HCT116 (cell line): ENCODE measurements at regions not wholly inside any gene's neighbourhood (a gene's known extent, or its start where the extent isn't known, plus 50 kb on each side); places are given as distances from the start of the nearest gene placed in this dataset.

ENCODE experiments used
- ATAC-seq: fragments of 200-7000 bp; cut with Tn5 transposase; 2 replicates; pipeline ENCODE4 v1.9.1; 2020; ENCODE audit warnings: mild to moderate bottlenecking, moderate library complexity
- BruUV-seq: library from RNA; stranded (reverse); fragments of 400-500 nt; replicated peaks from 2 replicates; lab custom pipeline; 2021; lab: Mats Ljungman, UMichigan
- CTCF ChIA-PET: fragments of 300-600 bp; sonication (Branson Sonifier 250); formaldehyde crosslinking; loops from one replicate; lab custom pipeline; 2021; ENCODE audit warnings: antibody characterized with exemption; lab: Charles Lee
- POLR2A ChIA-PET: fragments of 300-600, 350-600 bp; sonication (Branson Sonifier 250); formaldehyde crosslinking; loops from one replicate; lab custom pipeline; 2021; ENCODE audit warnings: antibody characterized with exemption; lab: Charles Lee
- RAD21 ChIA-PET, 2 experiments: fragments of 300-600 bp; sonication (Branson Sonifier 250); formaldehyde crosslinking; loops; one replicate each; lab custom pipeline; 2023; ENCODE audit warnings: low total read pairs in 2 of 2; ENCODE audit not compliant: uncharacterized antibody in 2 of 2, unreplicated experiment in 2 of 2, low non-redundant PET in 1 of 2; lab: Charles Lee
- DNase-seq: peaks from one replicate; pipeline ENCODE4 v3.0.0-alpha.2; 2010; ENCODE audit warnings: low read depth, low spot score
- H2AFZ ChIP-seq: fragments of 200-600 bp; shearing (Covaris generic), sonication (generic); 2 replicates; pipeline ENCODE4 v1.6.1; 2017; ENCODE audit warnings: low read depth, mixed run types, mixed read lengths, antibody characterized with exemption, low read length; ENCODE audit not compliant: poor library complexity, severe bottlenecking
- H3K27ac ChIP-seq: 2 replicates; pipeline ENCODE4 v1.5.1; 2012; ENCODE audit warnings: low read depth, low read length
- H3K27me3 ChIP-seq: fragments of 200-600 bp; sonication (generic); 2 replicates; pipeline ENCODE4 v1.6.1; 2016; ENCODE audit warnings: mixed run types, low read length, mixed read lengths; ENCODE audit not compliant: insufficient read depth
- H3K36me3 ChIP-seq, 2 experiments: fragments of 200-500 bp in 1 of 2; fragments of 200-600 bp in 1 of 2; sonication (Bioruptor generic) in 1 of 2; sonication (generic) in 1 of 2; 2 replicates each; pipeline versions ENCODE4 v1.5.1 to v1.6.1; 2014 to 2016; ENCODE audit warnings: low read length in 2 of 2, inconsistent platforms in 1 of 2, mixed read lengths in 1 of 2, mixed run types in 1 of 2; ENCODE audit not compliant: insufficient read depth in 2 of 2, control insufficient read depth in 1 of 2
- H3K4me1 ChIP-seq, 2 experiments: fragments of 200-600 bp in 1 of 2; sonication (generic) in 1 of 2; 2 replicates each; pipeline versions ENCODE4 v1.5.1 to v1.6.1; 2012 to 2017; ENCODE audit warnings: low read length in 2 of 2, inconsistent platforms in 1 of 2, mild to moderate bottlenecking in 1 of 2, mixed read lengths in 1 of 2, mixed run types in 1 of 2, moderate library complexity in 1 of 2; ENCODE audit not compliant: insufficient read depth in 2 of 2, control insufficient read depth in 1 of 2
- H3K4me2 ChIP-seq: fragments of 200-600 bp; sonication (generic); 2 replicates; pipeline ENCODE4 v1.6.1; 2017; ENCODE audit warnings: mixed run types, low read length, mixed read lengths
- H3K4me3 ChIP-seq, 2 experiments: fragments of 200-600 bp in 1 of 2; sonication (generic) in 1 of 2; replicated peaks in 1 of 2; 2 replicates each; pipeline ENCODE4 v1.5.1; 2011 to 2016; ENCODE audit warnings: low read length in 2 of 2, control low read depth in 1 of 2, low read depth in 1 of 2, mild to moderate bottlenecking in 1 of 2, mixed read lengths in 1 of 2, mixed run types in 1 of 2
- H3K79me2 ChIP-seq: fragments of 200-600 bp; sonication (generic); 2 replicates; pipeline ENCODE4 v1.6.1; 2017; ENCODE audit warnings: mild to moderate bottlenecking, mixed run types, low read length, moderate library complexity, mixed read lengths; ENCODE audit not compliant: insufficient read depth
- H3K9ac ChIP-seq: fragments of 200-600 bp; sonication (generic); 2 replicates; pipeline ENCODE4 v1.6.1; 2016; ENCODE audit warnings: low read length, mixed read lengths
- H3K9me2 ChIP-seq: fragments of 200-600 bp; sonication (generic), shearing (Covaris generic); 2 replicates; pipeline ENCODE4 v1.6.1; 2017; ENCODE audit warnings: mixed run types, mild to moderate bottlenecking, moderate library complexity; ENCODE audit not compliant: insufficient read depth
- H3K9me3 ChIP-seq, 2 experiments: fragments of 200-500 bp in 1 of 2; fragments of 200-600 bp in 1 of 2; sonication (Bioruptor generic) in 1 of 2; sonication (generic) in 1 of 2; 2 replicates each; pipeline ENCODE4 v1.6.1; 2014 to 2017; ENCODE audit warnings: low read length in 2 of 2, mixed read lengths in 2 of 2, inconsistent platforms in 1 of 2, low read depth in 1 of 2, mild to moderate bottlenecking in 1 of 2, mixed run types in 1 of 2, moderate library complexity in 1 of 2; ENCODE audit not compliant: control insufficient read depth in 1 of 2, insufficient read depth in 1 of 2
- H4K20me1 ChIP-seq: fragments of 200-600 bp; sonication (generic), shearing (Covaris generic); 2 replicates; pipeline ENCODE4 v1.6.1; 2017; ENCODE audit warnings: mixed run types, mild to moderate bottlenecking, moderate library complexity; ENCODE audit not compliant: insufficient read depth
- CEBPB ChIP-seq: IDR thresholded peaks from 2 replicates; pipeline ENCODE4 v1.6.1; 2012; ENCODE audit warnings: low read depth
- ELF1 ChIP-seq: IDR thresholded peaks from 2 replicates; pipeline ENCODE4 v1.6.1; 2012; ENCODE audit warnings: low read depth, borderline replicate concordance
- EZH2 ChIP-seq: fragments of 200-600 bp; sonication (generic); IDR thresholded peaks from 2 replicates; pipeline ENCODE4 v1.6.1; 2017; ENCODE audit warnings: antibody characterized with exemption, mixed run types
- EZH2phosphoT487 ChIP-seq: fragments of 200-600 bp; IDR thresholded peaks from 2 replicates; pipeline ENCODE4 v1.6.1; 2018; ENCODE audit warnings: antibody characterized with exemption, borderline replicate concordance
- RAD21 ChIP-seq: IDR thresholded peaks from 2 replicates; pipeline ENCODE4 v1.6.1; 2012; ENCODE audit warnings: low read depth, mild to moderate bottlenecking
- SIN3A ChIP-seq: IDR thresholded peaks from 2 replicates; pipeline ENCODE4 v1.6.1; 2012; ENCODE audit warnings: low read depth
- SRF ChIP-seq: IDR thresholded peaks from 2 replicates; pipeline ENCODE4 v1.6.1; 2012; ENCODE audit warnings: low read depth
- TCF7L2 ChIP-seq: IDR thresholded peaks from 2 replicates; pipeline ENCODE4 v1.7.0; 2011; ENCODE audit warnings: borderline replicate concordance, inconsistent platforms; ENCODE audit not compliant: insufficient read depth, insufficient read length; ENCODE audit errors: extremely low read depth
- YY1 ChIP-seq: IDR thresholded peaks from 2 replicates; pipeline ENCODE4 v1.6.1; 2011; ENCODE audit warnings: low read length, low read depth, moderate library complexity, mild to moderate bottlenecking; ENCODE audit not compliant: insufficient replicate concordance; ENCODE audit errors: extremely low read depth
- intact Hi-C: fragments of 100-400 bp; cut with micrococcal nuclease; formaldehyde crosslinking; loops from 2 replicates; pipeline ENCODE4 v1.10.0; 2022
- TF ChIP-seq, protein P1 (sequence below): IDR thresholded peaks from 2 replicates; pipeline ENCODE4 v1.6.1; 2011; ENCODE audit warnings: mild to moderate bottlenecking, low read length, moderate library complexity; ENCODE audit not compliant: insufficient replicate concordance; ENCODE audit errors: extremely low read depth
- TF ChIP-seq, protein P2 (sequence below): IDR thresholded peaks from 2 replicates; pipeline ENCODE4 v1.6.1; 2012; ENCODE audit warnings: low read depth
- TF ChIP-seq, protein P3 (sequence below), 3 experiments: fragments of 200-600 bp in 1 of 3; sonication (generic) in 1 of 3; IDR thresholded peaks in 2 of 3; conservative IDR thresholded peaks in 1 of 3; 2 replicates each; pipeline ENCODE4 v1.5.1; 2012 to 2017; ENCODE audit warnings: low read depth in 2 of 3, low read length in 2 of 3, antibody characterized with exemption in 1 of 3, borderline replicate concordance in 1 of 3, control low read depth in 1 of 3, mild to moderate bottlenecking in 1 of 3, mixed read lengths in 1 of 3, mixed run types in 1 of 3, moderate library complexity in 1 of 3; ENCODE audit not compliant: insufficient read depth in 1 of 3

DNA sequence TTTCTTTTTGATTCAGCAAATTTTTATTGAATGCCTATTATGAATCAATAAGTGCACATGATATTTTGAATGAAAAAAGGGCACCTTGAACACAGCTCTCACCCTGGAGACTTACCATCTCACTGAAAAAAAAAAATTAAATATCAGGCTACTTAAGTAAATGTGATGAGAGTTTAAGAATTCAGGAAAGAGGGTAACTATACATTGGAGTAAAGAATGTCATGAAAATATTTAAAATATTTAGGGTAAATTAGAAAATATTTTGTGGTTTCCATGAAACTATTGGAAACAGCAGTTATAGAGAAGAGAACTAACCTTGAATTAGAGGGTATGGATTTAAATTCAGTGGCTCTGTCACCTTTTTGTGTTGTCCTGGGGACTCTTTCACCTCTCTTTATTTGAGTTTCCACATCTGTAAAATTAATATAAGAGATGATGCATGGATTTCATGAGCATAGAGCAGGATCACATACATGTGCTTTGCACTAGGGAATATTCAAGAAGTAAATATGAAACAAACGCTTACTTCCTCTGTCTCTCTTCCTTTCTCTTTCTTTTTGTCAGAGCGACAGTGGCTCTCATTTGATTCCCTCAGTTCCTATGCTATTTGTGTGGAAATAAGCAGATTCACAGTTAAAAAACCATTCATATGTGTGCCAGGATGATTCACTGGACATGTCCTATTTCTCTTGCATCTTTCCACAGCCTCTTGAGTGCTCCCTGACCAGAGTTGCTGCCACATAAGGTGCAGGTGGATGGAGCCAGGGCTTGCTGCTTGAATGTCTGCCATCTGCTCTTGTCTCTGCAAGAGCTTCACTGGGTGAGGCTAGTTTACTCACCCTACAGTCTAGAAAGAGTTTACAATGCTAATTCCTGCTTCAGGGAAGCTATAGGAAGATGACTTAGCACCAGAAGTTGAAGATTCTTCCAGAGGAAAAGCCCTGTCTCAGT, 533.1 kb downstream of the ETS1 start:
- no peaks in the 10 kb centered on the region for H3K9me2 ChIP-seq
- ATAC-seq: no peak
- no peak for DNase-seq
- POLR2A ChIA-PET: no interaction called here
- H3K27me3 ChIP-seq: no peaks in the 10 kb centered on the region
- intact Hi-C loops: no loop called here
- H3K4me3 ChIP-seq: no peak overlapping the region
- no peak overlapping the region for H3K9ac ChIP-seq
- no peak overlapping the region for H3K27ac ChIP-seq
- H4K20me1 ChIP-seq: no peaks in the 10 kb centered on the region
- RAD21 ChIA-PET: no interaction called here
- H3K9me3 ChIP-seq: no peaks in the 10 kb centered on the region
- CTCF ChIA-PET: no interaction called here
- BruUV-seq: no TSS peak
- no peak overlapping the region for H3K4me2 ChIP-seq
- H3K36me3 ChIP-seq: no peaks in the 10 kb centered on the region
- no peak overlapping the region for H2AFZ ChIP-seq
- H3K4me1 ChIP-seq: no peaks in the 10 kb centered on the region
- TF ChIP-seq EZH2: no peak
- no peak for TF ChIP-seq SRF
- TF ChIP-seq, protein P1, sequence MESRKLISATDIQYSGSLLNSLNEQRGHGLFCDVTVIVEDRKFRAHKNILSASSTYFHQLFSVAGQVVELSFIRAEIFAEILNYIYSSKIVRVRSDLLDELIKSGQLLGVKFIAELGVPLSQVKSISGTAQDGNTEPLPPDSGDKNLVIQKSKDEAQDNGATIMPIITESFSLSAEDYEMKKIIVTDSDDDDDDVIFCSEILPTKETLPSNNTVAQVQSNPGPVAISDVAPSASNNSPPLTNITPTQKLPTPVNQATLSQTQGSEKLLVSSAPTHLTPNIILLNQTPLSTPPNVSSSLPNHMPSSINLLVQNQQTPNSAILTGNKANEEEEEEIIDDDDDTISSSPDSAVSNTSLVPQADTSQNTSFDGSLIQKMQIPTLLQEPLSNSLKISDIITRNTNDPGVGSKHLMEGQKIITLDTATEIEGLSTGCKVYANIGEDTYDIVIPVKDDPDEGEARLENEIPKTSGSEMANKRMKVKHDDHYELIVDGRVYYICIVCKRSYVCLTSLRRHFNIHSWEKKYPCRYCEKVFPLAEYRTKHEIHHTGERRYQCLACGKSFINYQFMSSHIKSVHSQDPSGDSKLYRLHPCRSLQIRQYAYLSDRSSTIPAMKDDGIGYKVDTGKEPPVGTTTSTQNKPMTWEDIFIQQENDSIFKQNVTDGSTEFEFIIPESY: no peak
- TF ChIP-seq CEBPB: no peak
- TF ChIP-seq RAD21: no peak
- TF ChIP-seq TCF7L2: no peak
- TF ChIP-seq, protein P2, sequence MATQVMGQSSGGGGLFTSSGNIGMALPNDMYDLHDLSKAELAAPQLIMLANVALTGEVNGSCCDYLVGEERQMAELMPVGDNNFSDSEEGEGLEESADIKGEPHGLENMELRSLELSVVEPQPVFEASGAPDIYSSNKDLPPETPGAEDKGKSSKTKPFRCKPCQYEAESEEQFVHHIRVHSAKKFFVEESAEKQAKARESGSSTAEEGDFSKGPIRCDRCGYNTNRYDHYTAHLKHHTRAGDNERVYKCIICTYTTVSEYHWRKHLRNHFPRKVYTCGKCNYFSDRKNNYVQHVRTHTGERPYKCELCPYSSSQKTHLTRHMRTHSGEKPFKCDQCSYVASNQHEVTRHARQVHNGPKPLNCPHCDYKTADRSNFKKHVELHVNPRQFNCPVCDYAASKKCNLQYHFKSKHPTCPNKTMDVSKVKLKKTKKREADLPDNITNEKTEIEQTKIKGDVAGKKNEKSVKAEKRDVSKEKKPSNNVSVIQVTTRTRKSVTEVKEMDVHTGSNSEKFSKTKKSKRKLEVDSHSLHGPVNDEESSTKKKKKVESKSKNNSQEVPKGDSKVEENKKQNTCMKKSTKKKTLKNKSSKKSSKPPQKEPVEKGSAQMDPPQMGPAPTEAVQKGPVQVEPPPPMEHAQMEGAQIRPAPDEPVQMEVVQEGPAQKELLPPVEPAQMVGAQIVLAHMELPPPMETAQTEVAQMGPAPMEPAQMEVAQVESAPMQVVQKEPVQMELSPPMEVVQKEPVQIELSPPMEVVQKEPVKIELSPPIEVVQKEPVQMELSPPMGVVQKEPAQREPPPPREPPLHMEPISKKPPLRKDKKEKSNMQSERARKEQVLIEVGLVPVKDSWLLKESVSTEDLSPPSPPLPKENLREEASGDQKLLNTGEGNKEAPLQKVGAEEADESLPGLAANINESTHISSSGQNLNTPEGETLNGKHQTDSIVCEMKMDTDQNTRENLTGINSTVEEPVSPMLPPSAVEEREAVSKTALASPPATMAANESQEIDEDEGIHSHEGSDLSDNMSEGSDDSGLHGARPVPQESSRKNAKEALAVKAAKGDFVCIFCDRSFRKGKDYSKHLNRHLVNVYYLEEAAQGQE: no peak
- TF ChIP-seq YY1: no peak
- no peak for TF ChIP-seq EZH2phosphoT487
- TF ChIP-seq ELF1: no peak
- TF ChIP-seq, protein P3, sequence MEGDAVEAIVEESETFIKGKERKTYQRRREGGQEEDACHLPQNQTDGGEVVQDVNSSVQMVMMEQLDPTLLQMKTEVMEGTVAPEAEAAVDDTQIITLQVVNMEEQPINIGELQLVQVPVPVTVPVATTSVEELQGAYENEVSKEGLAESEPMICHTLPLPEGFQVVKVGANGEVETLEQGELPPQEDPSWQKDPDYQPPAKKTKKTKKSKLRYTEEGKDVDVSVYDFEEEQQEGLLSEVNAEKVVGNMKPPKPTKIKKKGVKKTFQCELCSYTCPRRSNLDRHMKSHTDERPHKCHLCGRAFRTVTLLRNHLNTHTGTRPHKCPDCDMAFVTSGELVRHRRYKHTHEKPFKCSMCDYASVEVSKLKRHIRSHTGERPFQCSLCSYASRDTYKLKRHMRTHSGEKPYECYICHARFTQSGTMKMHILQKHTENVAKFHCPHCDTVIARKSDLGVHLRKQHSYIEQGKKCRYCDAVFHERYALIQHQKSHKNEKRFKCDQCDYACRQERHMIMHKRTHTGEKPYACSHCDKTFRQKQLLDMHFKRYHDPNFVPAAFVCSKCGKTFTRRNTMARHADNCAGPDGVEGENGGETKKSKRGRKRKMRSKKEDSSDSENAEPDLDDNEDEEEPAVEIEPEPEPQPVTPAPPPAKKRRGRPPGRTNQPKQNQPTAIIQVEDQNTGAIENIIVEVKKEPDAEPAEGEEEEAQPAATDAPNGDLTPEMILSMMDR (IDR thresholded peaks at IDR 0.05 in 2 of 3, conservative IDR thresholded peaks at IDR 0.05 in 1 of 3; ENCODE audit: borderline replicate concordance in 1 of 3, insufficient read depth in 1 of 3, low read depth in 2 of 3, low read length in 2 of 3): no peak
- no peak for TF ChIP-seq SIN3A
- TF ChIP-seq, all 23 proteins: peak for 0
- H3K79me2 ChIP-seq: no peaks in the 10 kb centered on the region
